Liver (tissue), 3 donors: ENCODE measurements at regions not wholly inside any gene's neighbourhood (a gene's known extent, or its start where the extent isn't known, plus 50 kb on each side); places are given as distances from the start of the nearest gene placed in this dataset.

ENCODE experiments used
- CTCF ChIP-seq: fragments of 150-350 bp; IDR thresholded peaks from 2 replicates; pipeline ENCODE4 v1.5.1; 2017; ENCODE audit warnings: improper control_type of control experiment, low read depth, low read length; ENCODE audit not compliant: missing input control
- EGR1 ChIP-seq, 2 donors: IDR thresholded peaks; 2 replicates each; pipeline ENCODE4 v1.6.1; 2016 to 2018; ENCODE audit warnings: antibody characterized with exemption in 2 of 2, low read depth in 2 of 2
- FOXA1 ChIP-seq: IDR thresholded peaks from 2 replicates; pipeline ENCODE4 v1.6.1; 2016; ENCODE audit warnings: antibody characterized with exemption
- GABPA ChIP-seq, 2 donors: IDR thresholded peaks in 1 of 2; conservative IDR thresholded peaks in 1 of 2; 2 replicates each; pipeline ENCODE4 v1.6.1; 2016; ENCODE audit warnings: antibody characterized with exemption in 2 of 2, mild to moderate bottlenecking in 1 of 2, moderate library complexity in 1 of 2
- JUND ChIP-seq, 2 donors: IDR thresholded peaks; 2 replicates each; pipeline ENCODE4 v1.6.1; 2016; ENCODE audit warnings: antibody characterized with exemption in 2 of 2
- MAX ChIP-seq: IDR thresholded peaks from 2 replicates; pipeline ENCODE4 v1.6.1; 2016; ENCODE audit warnings: antibody characterized with exemption
- RAD21 ChIP-seq, 2 donors: IDR thresholded peaks; 2 replicates each; pipeline ENCODE4 v1.6.1; 2016; ENCODE audit warnings: antibody characterized with exemption in 2 of 2, mild to moderate bottlenecking in 2 of 2
- REST ChIP-seq: IDR thresholded peaks from 2 replicates; pipeline ENCODE4 v1.6.1; 2016; ENCODE audit warnings: antibody characterized with exemption, mild to moderate bottlenecking
- RXRA ChIP-seq, 2 donors: IDR thresholded peaks; 2 replicates each; pipeline ENCODE4 v1.6.1; 2017 to 2018; ENCODE audit warnings: antibody characterized with exemption in 2 of 2, mild to moderate bottlenecking in 1 of 2
- SP1 ChIP-seq: IDR thresholded peaks from 2 replicates; pipeline ENCODE4 v1.6.1; 2018; ENCODE audit warnings: antibody characterized with exemption, mild to moderate bottlenecking
- TAF1 ChIP-seq: conservative IDR thresholded peaks from 2 replicates; pipeline ENCODE4 v1.6.1; 2016; ENCODE audit warnings: antibody characterized with exemption, mild to moderate bottlenecking
- donor health status: healthy.
- donor health status: healthy.

GRCh38 chr13:39144941-39145533, 106.8 kb downstream of the NHLRC3 start:
- peak; percentile 68 for TF ChIP-seq CTCF
- no peak for TF ChIP-seq REST
- TF ChIP-seq MAX: no peak
- no peak for TF ChIP-seq EGR1 (IDR thresholded peaks at IDR 0.05; ENCODE audit: low read depth in 2 of 2)
- no peak for TF ChIP-seq RXRA (IDR thresholded peaks at IDR 0.05)
- no peak for TF ChIP-seq TAF1
- no peak for TF ChIP-seq JUND (IDR thresholded peaks at IDR 0.05)
- peak; percentile 84 to 88 for TF ChIP-seq RAD21 (IDR thresholded peaks at IDR 0.05)
- no peak for TF ChIP-seq GABPA (IDR thresholded peaks at IDR 0.05 in 1 of 2, conservative IDR thresholded peaks at IDR 0.05 in 1 of 2)
- TF ChIP-seq FOXA1: no peak
- no peak for TF ChIP-seq SP1
